A549 (cell line): ENCODE measurements at regions not wholly inside any gene's neighbourhood (a gene's known extent, or its start where the extent isn't known, plus 50 kb on each side); places are given as distances from the start of the nearest gene placed in this dataset.
"Not testable (repeated sequence)": the region's sequence is repeated elsewhere in the genome, so short reads cannot be mapped to it uniquely, and the experiment has no call there.

Experiments
- ATAC-seq, 2 experiments: fragments of 200-7000 bp in 1 of 2; fragments of >200 bp in 1 of 2; cut with Nextera tagmentation in 1 of 2; cut with Tn5 transposase in 1 of 2; 3 replicates each; pipeline versions ENCODE4 v1.8.0 to v1.9.1; 2018 to 2020; ENCODE audit warnings: mild to moderate bottlenecking in 1 of 2, moderate library complexity in 1 of 2
- CTCF ChIA-PET: fragments of 300-600 bp; sonication (Branson Sonifier 250); formaldehyde crosslinking; extraction: SDS; loops from one replicate; lab custom pipeline; 2021; ENCODE audit warnings: antibody characterized with exemption, inconsistent platforms; lab: Yijun Ruan, JAX
- POLR2A ChIA-PET: fragments of 350-600 bp; formaldehyde crosslinking; extraction: SDS; loops from one replicate; lab custom pipeline; 2021; ENCODE audit warnings: antibody characterized with exemption, inconsistent platforms; lab: Yijun Ruan, JAX
- DNase-seq, 2 experiments: peaks; one replicate each; pipeline versions ENCODE4 v3.0.0 to v3.0.0-alpha.2; 2011 to 2016; ENCODE audit warnings: low read depth in 1 of 2, low spot score in 1 of 2
- FAIRE-seq: peaks from 2 replicates; lab custom pipeline; 2011; peaks lifted over from hg19 to GRCh38; lab: Jason Lieb, UNC
- H3K27ac ChIP-seq, 2 experiments: fragments of >200 bp; sonication (Bioruptor Twin); formaldehyde crosslinking; 3 replicates each; pipeline ENCODE4 v1.5.1; 2016 to 2017
- H3K4me1 ChIP-seq: fragments of >200 bp; sonication (Bioruptor Twin); formaldehyde crosslinking; 3 replicates; pipeline ENCODE4 v1.6.1; 2016
- H3K4me2 ChIP-seq: fragments of >200 bp; sonication (Bioruptor Twin); formaldehyde crosslinking; 3 replicates; pipeline ENCODE4 v1.6.1; 2016
- H3K4me3 ChIP-seq: fragments of >200 bp; sonication (Bioruptor Twin); formaldehyde crosslinking; 3 replicates; pipeline ENCODE4 v1.5.1; 2016
- H3K9me3 ChIP-seq: fragments of >200 bp; sonication (Bioruptor Twin); formaldehyde crosslinking; 3 replicates; pipeline ENCODE4 v1.6.1; 2016
- BHLHE40 ChIP-seq: IDR thresholded peaks from 2 replicates; pipeline ENCODE4 v1.6.1; 2012; ENCODE audit warnings: low read depth, low read length, inconsistent platforms
- CBX2 ChIP-seq: fragments of 200-600 bp; sonication (generic); IDR thresholded peaks from 2 replicates; pipeline ENCODE4 v1.6.1; 2016; ENCODE audit warnings: low read depth, mild to moderate bottlenecking, borderline replicate concordance
- EHF ChIP-seq: fragments of 250-450 bp; sonication (Bioruptor Pico); IDR thresholded peaks from 2 replicates; pipeline ENCODE4 v1.5.0; 2020; ENCODE audit warnings: mild to moderate bottlenecking
- EHMT2 ChIP-seq: fragments of 200-600 bp; sonication (generic); IDR thresholded peaks from 2 replicates; pipeline ENCODE4 v1.6.1; 2016; ENCODE audit warnings: antibody characterized with exemption, low read depth, mild to moderate bottlenecking, moderate library complexity
- ESRRA ChIP-seq: fragments of 150-350 bp; IDR thresholded peaks from 2 replicates; pipeline ENCODE4 v1.6.1; 2014; ENCODE audit warnings: mild to moderate bottlenecking, low read length, borderline replicate concordance
- FOSB ChIP-seq: fragments of 250-450 bp; sonication (Bioruptor Pico); IDR thresholded peaks from 2 replicates; pipeline ENCODE4 v1.5.0; 2020; ENCODE audit warnings: mild to moderate bottlenecking, moderate library complexity
- GATA3 ChIP-seq: IDR thresholded peaks from 2 replicates; pipeline ENCODE4 v1.6.1; 2012; ENCODE audit warnings: borderline replicate concordance
- HEYL ChIP-seq: fragments of 250-450 bp; sonication (Bioruptor Pico); IDR thresholded peaks from 2 replicates; pipeline ENCODE4 v1.8.0; 2021; ENCODE audit warnings: mild to moderate bottlenecking, moderate library complexity
- KDM1A ChIP-seq: fragments of 200-600 bp; sonication (generic); IDR thresholded peaks from 2 replicates; pipeline ENCODE4 v1.6.1; 2016; ENCODE audit warnings: low read depth, mild to moderate bottlenecking
- KDM5A ChIP-seq: fragments of 200-600 bp; sonication (generic); IDR thresholded peaks from 2 replicates; pipeline ENCODE4 v1.6.1; 2016; ENCODE audit warnings: antibody characterized with exemption, mild to moderate bottlenecking
- MAFK ChIP-seq: fragments of 450-650 bp; IDR thresholded peaks from 2 replicates; pipeline ENCODE4 v1.6.1; 2014; ENCODE audit not compliant: partially characterized antibody
- MAZ ChIP-seq: fragments of 150-350 bp; IDR thresholded peaks from 2 replicates; pipeline ENCODE4 v1.6.1; 2014; ENCODE audit warnings: antibody characterized with exemption, low read depth, low read length, borderline replicate concordance
- MYC ChIP-seq: IDR thresholded peaks from 2 replicates; pipeline ENCODE4 v1.6.1; 2012; ENCODE audit warnings: mild to moderate bottlenecking, inconsistent platforms, low read length, improper control_type of control experiment, borderline replicate concordance
- NFE2L2 ChIP-seq: fragments of 150-350 bp; conservative IDR thresholded peaks from 2 replicates; pipeline ENCODE4 v1.6.1; 2014; ENCODE audit warnings: low read length
- NR3C1 ChIP-seq: fragments of >200 bp; sonication (Bioruptor Twin); formaldehyde crosslinking; IDR thresholded peaks from 3 replicates; pipeline ENCODE4 v1.6.1; 2017
- PHF8 ChIP-seq: fragments of 200-600 bp; sonication (generic); IDR thresholded peaks from 2 replicates; pipeline ENCODE4 v1.6.1; 2016; ENCODE audit warnings: low read depth, mild to moderate bottlenecking, antibody characterized with exemption, moderate library complexity, borderline replicate concordance
- POLR2A ChIP-seq: IDR thresholded peaks from 2 replicates; pipeline ENCODE4 v1.6.1; 2012; ENCODE audit warnings: mild to moderate bottlenecking, low read length
- RARB ChIP-seq: fragments of 250-450 bp; sonication (Bioruptor Pico); IDR thresholded peaks from 2 replicates; pipeline ENCODE4 v1.8.0; 2021; ENCODE audit warnings: mild to moderate bottlenecking, moderate library complexity
- REST ChIP-seq: fragments of 200-600 bp; sonication (generic); IDR thresholded peaks from 2 replicates; pipeline ENCODE4 v1.6.1; 2016; ENCODE audit warnings: antibody characterized with exemption, mild to moderate bottlenecking, moderate library complexity
- RFX5 ChIP-seq: fragments of 450-650 bp; IDR thresholded peaks from 2 replicates; pipeline ENCODE4 v1.7.1; 2014; ENCODE audit warnings: antibody characterized with exemption, mild to moderate bottlenecking, moderate library complexity
- TP53 ChIP-seq: fragments of 250-450 bp; sonication (Bioruptor Pico); IDR thresholded peaks from 2 replicates; pipeline ENCODE4 v1.5.0; 2021; ENCODE audit warnings: mild to moderate bottlenecking, moderate library complexity
- USF2 ChIP-seq: fragments of 450-650 bp; IDR thresholded peaks from 2 replicates; pipeline ENCODE4 v1.6.1; 2014; ENCODE audit warnings: antibody characterized with exemption
- ZFP36 ChIP-seq: fragments of 450-650 bp; IDR thresholded peaks from 2 replicates; pipeline ENCODE4 v1.6.1; 2014; ENCODE audit warnings: borderline replicate concordance; ENCODE audit not compliant: partially characterized antibody
- ZSCAN20 ChIP-seq: fragments of 250-450 bp; sonication (Bioruptor Pico); IDR thresholded peaks from 2 replicates; pipeline ENCODE4 v1.8.0; 2022; ENCODE audit warnings: mild to moderate bottlenecking, moderate library complexity
- WGBS: methylation state at CpG from one replicate; pipeline ENCODE4 v1.1.6; 2017; ENCODE audit errors: missing lambda C conversion rate; 5-methylcytosine and 5-hydroxymethylcytosine counted together

DNA sequence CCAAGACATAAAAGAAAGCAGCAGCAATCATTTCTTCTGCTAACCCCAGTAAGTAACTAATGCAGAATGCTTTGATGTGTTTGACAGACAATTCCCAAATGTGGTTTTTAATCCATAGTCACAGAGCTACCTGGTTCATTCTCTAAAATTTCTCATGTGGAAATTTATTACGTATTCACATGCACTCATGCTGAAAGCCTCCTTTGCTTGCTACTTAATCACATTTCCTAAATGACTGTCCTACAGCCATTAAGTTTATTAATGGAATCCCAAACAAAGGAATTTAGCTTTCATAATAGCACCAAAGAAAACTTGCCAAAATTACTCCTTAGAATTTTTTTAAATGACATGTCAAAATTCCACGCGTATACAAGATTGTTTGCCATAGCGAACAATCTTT lies 68.6 kb upstream of the MCHR2 start (continued):
- TF ChIP-seq REST (no peak), KDM5A (no peak)

DNA sequence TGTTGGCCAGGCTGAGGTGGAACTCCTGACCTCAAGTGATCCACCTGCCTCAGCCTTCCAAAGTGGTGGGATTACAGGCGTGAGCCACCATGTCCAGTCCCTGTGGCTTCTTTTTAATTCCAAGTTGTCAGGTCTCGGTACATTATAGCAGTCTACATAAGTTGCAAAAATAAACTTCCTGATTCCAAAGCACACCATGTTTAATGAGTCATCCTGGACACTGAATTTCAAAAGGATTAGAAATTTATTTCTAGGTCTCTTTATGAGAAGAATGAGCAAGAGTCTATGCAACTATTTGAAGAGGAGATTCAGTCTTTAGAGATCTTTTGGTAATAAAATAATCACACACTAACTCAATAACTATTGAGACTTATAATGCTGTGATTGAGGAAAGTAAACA lies 63.9 kb upstream of the MCHR2 start:
- ChIA-PET POLR2A (no interaction called here), CTCF (no interaction called here)
- no peak overlapping the region for H3K4me3 ChIP-seq
- no peak overlapping the region for H3K4me2 ChIP-seq
- TF ChIP-seq NFE2L2 (no peak), FOSB (no peak), GATA3 (no peak), EHF (CRISPR knock-in tag) (no peak), PHF8 (no peak), ESRRA (no peak), USF2 (no peak), ZFP36 (no peak), BHLHE40 (no peak), MAZ (no peak), EHMT2 (no peak), HEYL (CRISPR knock-in tag) (no peak), KDM1A (no peak)
- no peak for FAIRE-seq
- H3K27ac ChIP-seq = no peak overlapping the region
- no peaks in the 10 kb centered on the region for H3K9me3 ChIP-seq
- H3K4me1 ChIP-seq = no peaks in the 10 kb centered on the region
- DNase-seq = no peak
- 29% methylated on average over 2 of the region's 2 CpGs for WGBS
- no peak for ATAC-seq

DNA sequence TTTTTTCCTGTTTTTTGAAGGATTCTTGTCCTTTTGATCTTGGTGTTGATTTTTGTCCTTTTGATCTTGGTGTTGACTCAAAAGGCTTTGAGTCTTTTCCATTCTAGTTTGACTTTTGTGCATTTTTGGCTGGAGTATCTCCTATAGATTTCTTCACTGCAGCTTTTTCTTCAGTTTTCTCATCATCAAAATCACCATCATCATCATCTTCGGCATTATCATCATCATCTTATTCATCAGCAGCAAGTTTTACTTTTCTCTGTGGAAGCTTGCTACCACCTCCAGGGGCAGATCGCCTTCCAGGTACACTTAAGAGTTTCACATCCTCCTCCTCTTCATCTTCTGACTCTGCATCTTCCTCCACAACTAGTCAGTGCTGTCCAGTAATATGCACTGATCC lies 56.5 kb upstream of the MCHR2 start:
- CTCF ChIA-PET = no interaction called here
- ATAC-seq = no peak
- FAIRE-seq = no peak
- Histone ChIP-seq H3K4me3 (no peak overlapping the region), H3K4me2 (no peak overlapping the region), H3K4me1 (no peaks in the 10 kb centered on the region)
- POLR2A ChIA-PET = no interaction called here
- DNase-seq = no peak
- TF ChIP-seq MAFK (no peak), MYC (no peak), EHMT2 (no peak), RFX5 (no peak), TP53 (CRISPR knock-in tag) (no peak), POLR2A (no peak), RARB (no peak), CBX2 (no peak), MAZ (no peak), NR3C1 (no peak), KDM1A (no peak), ZSCAN20 (CRISPR knock-in tag) (no peak)
- TF ChIP-seq, all 56 proteins: peak for 0
- Histone ChIP-seq H3K9me3 (no peaks in the 10 kb centered on the region), H3K27ac (no peak overlapping the region)
- WGBS = 7% methylated on average over 2 of the region's 2 CpGs

DNA sequence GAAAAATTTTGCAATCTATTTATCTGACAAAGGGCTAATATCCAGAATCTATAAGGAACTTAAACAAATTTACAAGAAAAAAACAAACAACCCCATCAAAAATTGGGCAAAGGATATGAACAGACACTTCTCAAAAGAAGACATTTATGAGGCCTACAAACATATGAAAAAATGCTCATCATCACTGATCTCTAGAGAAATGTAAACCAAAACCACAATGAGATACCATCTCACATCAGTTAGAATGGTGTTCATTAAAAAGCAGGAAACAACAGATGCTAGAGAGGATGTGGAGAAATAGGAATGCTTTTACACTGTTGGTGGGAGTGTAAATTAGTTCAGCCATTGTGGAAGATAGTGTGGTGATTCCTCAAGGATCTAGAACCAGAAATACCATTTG lies 49.9 kb upstream of the MCHR2 start:
- H3K27ac ChIP-seq, H3K4me3 ChIP-seq, CTCF ChIA-PET, ATAC-seq, H3K9me3 ChIP-seq, POLR2A ChIA-PET, DNase-seq, H3K4me1 ChIP-seq, H3K4me2 ChIP-seq, FAIRE-seq: not testable (repeated sequence)
